ENCODE measurements at regions not wholly inside any gene's neighbourhood (a gene's known extent, or its start where the extent isn't known, plus 50 kb on each side); places are given as distances from the start of the nearest gene placed in this dataset.

GRCh38 chr5:38755181-38755580 lies 90.6 kb upstream of the OSMR start:
- H3K4ac ChIP-seq (replicated peaks; ENCODE audit: insufficient read length, low read depth, low read length) = no peak overlapping the region
- H3K56ac ChIP-seq (replicated peaks; ENCODE audit: insufficient read length, low read depth, low read length) = no peak overlapping the region
- H3K27ac ChIP-seq (ENCODE audit: low read depth, low read length) = no peak overlapping the region
- no peaks in the 10 kb centered on the region for H3K36me3 ChIP-seq (ENCODE audit: control insufficient read depth in 2 of 4, insufficient read depth in 4 of 4, low read length in 3 of 4)
- no peak overlapping the region for H2BK5ac ChIP-seq (ENCODE audit: low read depth, low read length)
- no peak overlapping the region for H4K8ac ChIP-seq (ENCODE audit: extremely low read depth, insufficient read depth, low read length)
- H3K4me2 ChIP-seq (ENCODE audit: insufficient read depth in 1 of 2, low read depth in 2 of 2, low read length in 2 of 2) = no peak overlapping the region
- no peak overlapping the region for H3K18ac ChIP-seq (ENCODE audit: extremely low read depth, low read length)
- FAIRE-seq = no peak
- ChIA-PET POLR2A (ENCODE audit: partially characterized antibody) (no interaction called here), CTCF (ENCODE audit: partially characterized antibody) (interaction anchor here (1.2 to 2.7 kb wide), 6 partner anchors 11 to 334 kb away, joined by 3 to 9 read pairs (median 5); no protein-coding TSS in a partner anchor)
- H3K23ac ChIP-seq (ENCODE audit: insufficient read length) = no peak overlapping the region
- no peak overlapping the region for H2AFZ ChIP-seq (ENCODE audit: low read length)
- no peaks in the 10 kb centered on the region for H4K20me1 ChIP-seq (replicated peaks in 1 of 2; ENCODE audit: control insufficient read depth in 1 of 2, insufficient read depth in 2 of 2, low read length in 2 of 2)
- no peak overlapping the region for H2BK20ac ChIP-seq (ENCODE audit: low read length)
- H3K9ac ChIP-seq (replicated peaks in 1 of 4; ENCODE audit: extremely low read depth in 1 of 4, low read depth in 3 of 4, low read length in 3 of 4) = no peak overlapping the region
- no peak overlapping the region for H3K14ac ChIP-seq (ENCODE audit: insufficient read length)
- H3K4me1 ChIP-seq (replicated peaks in 1 of 4; ENCODE audit: control insufficient read depth in 3 of 4, insufficient read depth in 4 of 4, low read length in 3 of 4) = no peaks in the 10 kb centered on the region
- WGBS, 2 experiments (ENCODE audit: extremely low coverage in 1 of 2, insufficient coverage in 1 of 2, insufficient read length in 1 of 2, insufficient replicate concordance in 2 of 2, low coverage in 1 of 2, low lambda C conversion rate in 2 of 2, missing lambda C conversion rate in 1 of 2) = 80% methylated on average over 2 of the region's 2 CpGs; no CpG with 5 or more reads in 1 of the 2 experiments
- H3K79me2 ChIP-seq (ENCODE audit: control insufficient read depth in 1 of 2, insufficient read depth in 2 of 2, low read length in 2 of 2) = no peaks in the 10 kb centered on the region
- no peak overlapping the region for H3K4me3 ChIP-seq (ENCODE audit: extremely low read depth in 1 of 4, insufficient read depth in 2 of 4, low read depth in 3 of 4, low read length in 4 of 4)
- no peak overlapping the region for H2AK5ac ChIP-seq (ENCODE audit: low read depth, low read length)
- no peaks in the 10 kb centered on the region for H3K79me1 ChIP-seq (ENCODE audit: low read depth, low read length)
- H2BK120ac ChIP-seq (replicated peaks; ENCODE audit: low read depth, low read length) = no peak overlapping the region
- no peaks in the 10 kb centered on the region for H3K27me3 ChIP-seq (replicated peaks in 1 of 4; ENCODE audit: control insufficient read depth in 3 of 4, extremely low read depth in 1 of 4, insufficient read depth in 3 of 4, low read length in 3 of 4)
- H3K9me3 ChIP-seq (ENCODE audit: insufficient read depth in 2 of 2, low read depth in 1 of 2, low read length in 1 of 2) = no peaks in the 10 kb centered on the region
- no peak overlapping the region for H2BK12ac ChIP-seq (ENCODE audit: low read depth, low read length)
- H3K23me2 ChIP-seq (ENCODE audit: low read depth, low read length) = no peaks in the 10 kb centered on the region
- no peak overlapping the region for H4K5ac ChIP-seq (ENCODE audit: insufficient read length, low read depth, low read length)
- DNase-seq (ENCODE audit: low read depth in 1 of 2, low spot score in 2 of 2) = no peak
- H2BK15ac ChIP-seq (ENCODE audit: low read length) = no peak overlapping the region
- no peak overlapping the region for H4K91ac ChIP-seq (replicated peaks; ENCODE audit: insufficient read length, low read length)
- TF ChIP-seq SIN3A (conservative IDR thresholded peaks at IDR 0.05 in 1 of 2, IDR thresholded peaks at IDR 0.05 in 1 of 2; ENCODE audit: low read depth in 1 of 2, low read length in 2 of 2) (no peak), SIRT6 (IDR thresholded peaks at IDR 0.05; ENCODE audit: low read length) (no peak), SIX5 (IDR thresholded peaks at IDR 0.05; ENCODE audit: low read depth, low read length) (no peak), POU5F1 (IDR thresholded peaks at IDR 0.05; ENCODE audit: low read depth, low read length) (no peak), SP4 (IDR thresholded peaks at IDR 0.05; ENCODE audit: low read length) (no peak), RXRA (IDR thresholded peaks at IDR 0.05; ENCODE audit: insufficient read depth, low read depth, low read length) (no peak), RAD21 (IDR thresholded peaks at IDR 0.05 in 1 of 2, conservative IDR thresholded peaks at IDR 0.05 in 1 of 2; ENCODE audit: low read depth in 2 of 2, low read length in 2 of 2) (no peak), RFX5 (IDR thresholded peaks at IDR 0.05; ENCODE audit: borderline replicate concordance, low read depth, low read length) (no peak), TBP (IDR thresholded peaks at IDR 0.05; ENCODE audit: low read depth, low read length) (no peak), ASH2L (IDR thresholded peaks at IDR 0.05; ENCODE audit: low read length) (no peak)

All from H1 (cell line).